ENCODE measurements at regions not wholly inside any gene's neighbourhood (a gene's known extent, or its start where the extent isn't known, plus 50 kb on each side); places are given as distances from the start of the nearest gene placed in this dataset.

- TF ChIP-seq POLR2A (IDR thresholded peaks at IDR 0.05) = no peak
- no peak for TF ChIP-seq CTCF (IDR thresholded peaks at IDR 0.05)
Measured at GRCh38 chr4:83171436-83172039, 57.0 kb upstream of the PLAC8 start.

Data from testis (tissue), 2 donors.